HCEC 1CT (cell line): ENCODE measurements at regions not wholly inside any gene's neighbourhood (a gene's known extent, or its start where the extent isn't known, plus 50 kb on each side); places are given as distances from the start of the nearest gene placed in this dataset.
A peak's percentile ranks its signal among the peaks of the same experiment; 100 is the strongest.
"Not testable (repeated sequence)": the region's sequence is repeated elsewhere in the genome, so short reads cannot be mapped to it uniquely, and the experiment has no call there.

Experiments
- DNase-seq: peaks from one replicate; pipeline ENCODE4 v3.0.0-alpha.2; 2017

DNA sequence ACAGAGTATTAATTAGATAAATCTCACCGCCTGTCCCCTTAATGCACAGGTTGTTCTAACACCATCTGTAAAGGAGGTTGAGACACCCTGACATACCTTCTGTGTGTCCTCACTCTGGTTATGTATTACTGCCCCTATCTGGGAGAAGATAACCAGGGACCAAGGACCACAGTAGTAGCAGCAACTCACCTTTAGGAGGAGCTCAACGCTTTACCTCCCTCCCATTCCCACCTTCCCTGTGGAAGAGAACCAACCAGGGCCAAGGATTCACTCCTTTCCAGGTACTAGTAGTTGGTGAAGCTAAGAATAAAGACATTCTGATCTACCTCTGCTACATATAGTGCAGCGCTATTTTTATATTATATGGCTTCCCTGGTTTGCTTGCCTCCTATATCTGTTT is 232.6 kb downstream of the MEX3B start:
- DNase-seq = no peak

DNA sequence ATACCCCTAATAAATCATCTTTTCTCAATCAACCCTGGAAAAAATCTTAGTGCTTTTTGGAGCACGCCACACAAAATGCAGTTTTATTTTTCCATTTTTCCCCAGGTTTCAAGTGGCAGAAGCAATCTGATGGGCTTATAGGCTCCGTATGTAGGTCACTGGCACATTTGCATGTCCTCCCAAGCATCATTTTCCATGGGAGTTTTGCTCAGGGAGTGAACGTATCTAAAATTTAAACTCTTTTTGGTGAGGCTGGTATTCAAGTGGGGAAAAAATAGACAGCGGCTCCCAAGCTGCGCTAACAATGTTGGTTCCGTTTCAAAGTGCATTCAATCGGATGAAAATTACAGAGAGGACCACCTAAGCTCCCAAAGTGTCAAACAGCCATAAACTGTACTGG is 233.4 kb downstream of the MEX3B start:
- no peak for DNase-seq

GRCh38 chr15:81811736-81812135 is 234.1 kb downstream of the MEX3B start:
- no peak for DNase-seq

GRCh38 chr15:81809543-81809942 is 236.3 kb downstream of the MEX3B start:
- DNase-seq = peak; percentile 28

DNA sequence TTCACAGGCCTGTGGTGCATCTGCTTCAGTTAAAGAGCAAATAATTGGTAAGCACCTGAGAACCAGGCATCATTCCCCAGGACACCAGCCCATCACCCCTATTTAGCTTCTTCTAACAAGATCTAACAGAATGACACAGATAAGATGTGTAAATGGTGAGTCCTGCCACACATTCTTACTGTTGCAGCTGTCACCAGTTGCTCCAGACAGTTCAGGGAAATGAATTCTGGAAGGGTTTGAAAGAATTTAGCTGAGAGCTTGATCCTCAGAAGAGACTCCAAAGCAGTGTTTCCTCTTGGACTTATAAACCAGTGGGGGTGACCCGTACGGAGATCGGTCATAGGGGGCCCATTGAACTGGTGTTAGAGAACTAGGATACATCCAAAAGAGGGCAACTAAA is 238.0 kb downstream of the MEX3B start:
- DNase-seq = no peak

- no peak for DNase-seq
Observed at GRCh38 chr15:81807186-81807585, 238.6 kb downstream of the MEX3B start.

GRCh38 chr15:81795899-81796298 is 249.9 kb downstream of the MEX3B start:
- no peak for DNase-seq

DNA sequence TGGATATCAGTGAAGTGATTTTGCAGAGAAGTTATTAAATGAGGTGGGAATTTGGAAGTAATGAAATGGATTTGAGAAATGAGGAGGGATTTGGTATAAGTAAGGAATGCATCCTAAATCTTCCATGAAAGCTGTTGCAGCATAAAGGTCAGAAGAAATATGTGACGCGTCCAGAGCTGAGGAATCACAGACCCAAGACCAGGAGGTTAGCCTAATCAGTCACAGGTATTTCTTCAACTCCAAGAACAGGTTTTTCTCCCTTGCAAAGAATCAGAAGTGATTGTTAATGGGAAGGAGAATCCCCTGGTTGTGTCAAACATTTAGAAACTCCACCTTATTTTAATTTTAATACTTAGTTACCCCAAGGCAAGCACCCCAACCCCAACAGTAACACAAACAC is 253.2 kb downstream of the MEX3B start:
- DNase-seq = no peak

GRCh38 chr15:81791322-81791721 is 254.5 kb downstream of the MEX3B start:
- DNase-seq = not testable (repeated sequence)

GRCh38 chr15:81789403-81789802 is 256.4 kb downstream of the MEX3B start:
- DNase-seq = no peak

- no peak for DNase-seq
Observed at GRCh38 chr15:81786776-81787175, 259.0 kb downstream of the MEX3B start.

DNA sequence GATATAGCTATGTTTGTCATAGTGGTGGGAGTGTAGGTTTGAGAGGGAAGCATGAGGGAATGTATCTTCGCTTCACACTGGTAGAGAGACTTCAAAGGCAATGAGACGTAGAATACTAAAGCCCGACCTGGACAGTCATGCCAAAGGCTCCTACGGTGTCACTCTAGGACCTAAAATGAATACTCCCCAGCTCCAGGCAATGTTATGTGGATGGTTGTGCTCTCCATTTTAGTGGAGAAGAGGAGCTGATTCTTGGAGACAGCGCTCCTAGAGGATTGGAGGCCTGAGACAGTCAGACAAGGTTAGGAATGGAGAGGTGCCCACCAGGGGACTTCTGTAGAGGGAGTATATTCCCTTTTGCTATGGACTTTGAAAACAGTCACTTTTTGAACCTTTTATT is 260.1 kb downstream of the MEX3B start:
- DNase-seq = no peak

- no peak for DNase-seq
Observed at GRCh38 chr15:81785181-81785580, 260.6 kb downstream of the MEX3B start.

GRCh38 chr15:81784751-81785150 is 261.1 kb downstream of the MEX3B start:
- no peak for DNase-seq

DNA sequence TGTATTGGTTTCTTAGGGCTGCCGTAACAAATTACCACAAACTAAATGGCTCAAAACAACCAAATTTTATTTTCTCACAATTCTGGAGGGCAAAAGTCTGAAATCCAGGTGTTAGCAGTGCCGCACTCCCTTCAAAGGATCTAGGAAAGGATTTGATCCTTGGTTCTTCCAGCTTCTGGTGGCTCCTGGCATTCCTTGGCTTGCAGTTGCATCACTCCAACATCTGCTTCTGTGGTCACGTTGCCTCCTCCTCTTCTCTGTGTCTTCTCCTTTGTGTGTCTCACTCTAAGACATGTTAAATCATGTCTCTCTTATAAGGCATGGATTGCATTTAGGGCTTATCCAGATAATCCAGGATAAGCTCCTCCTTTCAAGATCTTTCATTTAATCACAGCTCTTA is 262.2 kb downstream of the MEX3B start:
- no peak for DNase-seq

DNA sequence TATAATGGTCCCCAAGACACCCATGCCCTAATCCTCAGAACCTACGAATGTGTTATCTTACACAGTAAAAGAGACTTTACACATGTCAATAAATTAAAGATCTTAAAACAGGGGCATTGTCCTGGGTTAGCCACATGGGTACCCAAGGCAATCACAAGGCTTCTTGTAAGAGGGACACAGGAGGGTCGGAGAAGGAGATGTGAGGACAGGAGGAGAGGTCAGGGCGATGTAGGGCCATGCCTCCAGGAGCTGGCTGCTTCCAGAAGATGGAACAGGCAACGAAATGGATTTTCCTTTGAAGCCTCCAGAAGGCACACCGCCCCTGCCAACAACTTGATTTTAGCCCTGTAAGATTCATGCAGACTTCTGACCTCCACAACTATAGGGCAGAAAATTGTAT is 262.7 kb downstream of the MEX3B start:
- DNase-seq = no peak

- DNase-seq = no peak
Observed at GRCh38 chr15:81781395-81781794, 264.4 kb downstream of the MEX3B start.

DNA sequence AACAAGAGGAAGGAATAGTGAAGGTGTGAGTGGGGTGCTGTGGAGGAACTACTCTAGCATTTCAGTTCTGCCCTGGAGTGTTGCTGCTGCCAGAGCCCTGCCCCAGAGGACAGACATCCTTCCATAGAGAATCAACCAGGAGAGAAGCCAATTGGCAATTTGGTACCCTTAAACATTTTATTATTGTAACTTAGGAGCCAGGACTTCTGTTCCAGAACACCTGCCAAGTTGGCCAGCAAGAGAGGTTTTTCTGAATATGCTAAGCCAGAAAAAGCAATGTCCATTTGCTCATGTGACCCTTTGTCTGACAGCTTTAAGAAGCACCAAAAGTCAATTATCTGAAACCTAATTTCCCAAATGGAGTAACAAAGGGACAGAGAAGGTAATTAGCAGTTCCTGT is 264.9 kb downstream of the MEX3B start:
- DNase-seq = no peak

- DNase-seq = no peak
Observed at GRCh38 chr15:81779181-81779580, 266.6 kb downstream of the MEX3B start.

- no peak for DNase-seq
Observed at GRCh38 chr15:81777546-81777945, 268.3 kb downstream of the MEX3B start.

- no peak for DNase-seq
Observed at GRCh38 chr15:81776976-81777375, 268.8 kb downstream of the MEX3B start.

- DNase-seq = not testable (repeated sequence)
Observed at GRCh38 chr15:81775779-81776178, 270.0 kb downstream of the MEX3B start.

DNA sequence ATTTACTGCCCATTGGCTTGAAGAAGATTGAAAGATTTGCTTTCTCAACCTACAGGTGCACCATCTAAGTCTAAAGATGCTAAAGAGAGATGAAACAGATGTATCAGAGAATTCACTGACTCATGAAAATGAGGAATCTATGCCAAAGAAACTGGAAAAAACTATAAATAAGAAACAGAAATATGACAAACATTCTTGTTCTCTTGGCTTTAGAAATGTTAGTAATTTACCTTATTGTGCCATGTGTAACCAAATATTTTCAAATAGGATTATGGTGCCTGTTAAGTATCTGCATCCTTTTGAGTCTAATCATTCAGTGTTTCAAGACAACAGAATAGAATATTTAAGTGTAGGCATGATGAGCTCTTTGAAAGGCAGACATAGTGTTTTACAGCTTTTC is 271.5 kb downstream of the MEX3B start:
- DNase-seq = no peak

DNA sequence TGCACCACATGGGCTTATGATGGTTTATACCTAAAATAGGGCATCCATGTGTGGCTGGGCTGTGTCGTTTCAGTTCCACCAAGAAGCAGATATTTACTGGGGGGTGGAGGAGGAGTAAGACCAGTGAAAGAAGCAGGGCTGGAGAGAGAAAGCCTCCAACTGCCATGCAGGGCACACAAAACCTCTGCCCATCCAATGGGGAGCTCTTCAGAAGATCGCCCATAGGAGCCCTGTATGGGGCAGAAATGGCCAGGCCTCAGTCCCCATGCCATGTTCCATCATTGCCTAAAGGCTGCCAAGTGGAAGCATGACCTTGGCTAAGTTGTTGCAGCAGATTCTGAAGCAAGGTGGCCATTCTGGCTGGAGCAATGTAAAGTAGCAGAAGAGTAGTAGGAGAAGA is 277.0 kb downstream of the MEX3B start:
- DNase-seq = no peak

DNA sequence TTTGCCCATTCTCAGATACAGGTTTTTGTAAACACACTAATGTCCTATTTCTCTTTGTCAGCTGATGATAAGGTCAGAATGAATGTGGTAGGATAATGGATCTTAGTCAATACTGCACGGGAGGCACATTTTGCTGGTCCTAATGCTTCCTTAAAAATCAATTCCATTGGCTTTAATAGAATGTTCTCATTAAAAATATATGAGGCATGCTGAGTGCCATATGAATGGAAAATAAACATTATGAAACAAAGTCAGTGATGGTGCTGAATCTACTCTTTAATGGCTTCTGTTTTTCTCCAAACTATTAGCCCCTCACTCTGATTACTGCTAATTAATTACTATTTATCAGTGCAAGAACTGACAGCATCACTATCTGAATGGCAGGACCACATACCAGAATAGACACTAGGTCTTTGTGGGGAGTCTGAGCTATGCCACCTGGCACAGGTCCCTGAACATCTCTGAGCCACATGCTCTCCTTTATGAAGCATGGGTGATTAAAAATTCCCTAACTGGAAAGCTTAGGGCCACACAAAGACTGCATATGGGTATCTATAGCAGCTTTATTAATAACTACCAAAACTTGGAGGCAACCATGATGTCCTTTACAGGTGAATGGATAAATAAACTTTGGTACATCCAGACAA is 278.9 kb downstream of the MEX3B start:
- DNase-seq = no peak

GRCh38 chr15:81765816-81766215 is 280.0 kb downstream of the MEX3B start:
- no peak for DNase-seq
